ENCODE measurements at regions not wholly inside any gene's neighbourhood (a gene's known extent, or its start where the extent isn't known, plus 50 kb on each side); places are given as distances from the start of the nearest gene placed in this dataset.
"Not testable (repeated sequence)": the region's sequence is repeated elsewhere in the genome, so short reads cannot be mapped to it uniquely, and the experiment has no call there.

- no peak for DNase-seq (ENCODE audit: low read depth)
Observed at GRCh38 chr11:104776501-104777170, 121.6 kb downstream of the CASP12 start.

- DNase-seq (ENCODE audit: low read depth) = no peak
Observed at GRCh38 chr11:104774578-104774977, 123.7 kb downstream of the CASP12 start.

GRCh38 chr11:104772806-104773241, 125.4 kb downstream of the CASP12 start:
- no peak for DNase-seq (ENCODE audit: low read depth)

- no peak for DNase-seq (ENCODE audit: low read depth)
Observed at GRCh38 chr11:104771763-104772162, 126.5 kb downstream of the CASP12 start.

GRCh38 chr11:104771046-104771445, 127.2 kb downstream of the CASP12 start:
- not testable (repeated sequence) for DNase-seq (ENCODE audit: low read depth)

GRCh38 chr11:104765401-104766095, 132.7 kb downstream of the CASP12 start:
- DNase-seq (ENCODE audit: low read depth) = no peak

GRCh38 chr11:104764710-104765045, 133.6 kb downstream of the CASP12 start:
- no peak for DNase-seq (ENCODE audit: low read depth)

- no peak for DNase-seq (ENCODE audit: low read depth)
Observed at GRCh38 chr11:104763930-104764709, 134.1 kb downstream of the CASP12 start.

- no peak for DNase-seq (ENCODE audit: low read depth)
Observed at GRCh38 chr11:104761511-104761910, 136.7 kb downstream of the CASP12 start.

- no peak for DNase-seq (ENCODE audit: low read depth)
Observed at GRCh38 chr11:104759464-104759863, 138.8 kb downstream of the CASP12 start.

GRCh38 chr11:104738918-104739317, 159.3 kb downstream of the CASP12 start:
- no peak for DNase-seq (ENCODE audit: low read depth)

- DNase-seq (ENCODE audit: low read depth) = no peak
Observed at GRCh38 chr11:104738208-104738607, 160.1 kb downstream of the CASP12 start.

GRCh38 chr11:104736502-104736901, 161.8 kb downstream of the CASP12 start:
- DNase-seq (ENCODE audit: low read depth) = no peak

GRCh38 chr11:104734998-104735397, 163.3 kb downstream of the CASP12 start:
- no peak for DNase-seq (ENCODE audit: low read depth)

- DNase-seq (ENCODE audit: low read depth) = no peak
Observed at GRCh38 chr11:104731890-104732289, 166.4 kb downstream of the CASP12 start.

- no peak for DNase-seq (ENCODE audit: low read depth)
Observed at GRCh38 chr11:104728927-104729326, 169.3 kb downstream of the CASP12 start.

GRCh38 chr11:104727768-104728167, 170.5 kb downstream of the CASP12 start:
- no peak for DNase-seq (ENCODE audit: low read depth)

- no peak for DNase-seq (ENCODE audit: low read depth)
Observed at GRCh38 chr11:104727095-104727494, 171.2 kb downstream of the CASP12 start.

- no peak for DNase-seq (ENCODE audit: low read depth)
Observed at GRCh38 chr11:104725796-104726408, 172.4 kb downstream of the CASP12 start.

- no peak for DNase-seq (ENCODE audit: low read depth)
Observed at GRCh38 chr11:104713401-104713800, 184.9 kb downstream of the CASP12 start.

GRCh38 chr11:104705490-104706190, 192.6 kb downstream of the CASP12 start:
- peak; percentile 35 for DNase-seq (ENCODE audit: low read depth)

- no peak for DNase-seq (ENCODE audit: low read depth)
Observed at GRCh38 chr11:104704888-104705287, 193.4 kb downstream of the CASP12 start.

Data from stimulated activated CD8-positive, alpha-beta memory T cell treated with anti-CD3 and anti-CD28 coated beads, Interleukin-12 subunit alpha, Interleukin-12 subunit beta, amount 100 ng/mL, for 4 hours (primary cell).